Activated CD4-positive, alpha-beta T cell treated with anti-CD3 and anti-CD28 coated beads, Interleukin-2, amount 50 U/mL, for 1 hour (primary cell): ENCODE measurements at regions not wholly inside any gene's neighbourhood (a gene's known extent, or its start where the extent isn't known, plus 50 kb on each side); places are given as distances from the start of the nearest gene placed in this dataset.
"Not testable (repeated sequence)": the region's sequence is repeated elsewhere in the genome, so short reads cannot be mapped to it uniquely, and the experiment has no call there.

Experiments used
- DNase-seq: peaks from one replicate; pipeline ENCODE4 v3.0.0-alpha.2; 2020

DNA sequence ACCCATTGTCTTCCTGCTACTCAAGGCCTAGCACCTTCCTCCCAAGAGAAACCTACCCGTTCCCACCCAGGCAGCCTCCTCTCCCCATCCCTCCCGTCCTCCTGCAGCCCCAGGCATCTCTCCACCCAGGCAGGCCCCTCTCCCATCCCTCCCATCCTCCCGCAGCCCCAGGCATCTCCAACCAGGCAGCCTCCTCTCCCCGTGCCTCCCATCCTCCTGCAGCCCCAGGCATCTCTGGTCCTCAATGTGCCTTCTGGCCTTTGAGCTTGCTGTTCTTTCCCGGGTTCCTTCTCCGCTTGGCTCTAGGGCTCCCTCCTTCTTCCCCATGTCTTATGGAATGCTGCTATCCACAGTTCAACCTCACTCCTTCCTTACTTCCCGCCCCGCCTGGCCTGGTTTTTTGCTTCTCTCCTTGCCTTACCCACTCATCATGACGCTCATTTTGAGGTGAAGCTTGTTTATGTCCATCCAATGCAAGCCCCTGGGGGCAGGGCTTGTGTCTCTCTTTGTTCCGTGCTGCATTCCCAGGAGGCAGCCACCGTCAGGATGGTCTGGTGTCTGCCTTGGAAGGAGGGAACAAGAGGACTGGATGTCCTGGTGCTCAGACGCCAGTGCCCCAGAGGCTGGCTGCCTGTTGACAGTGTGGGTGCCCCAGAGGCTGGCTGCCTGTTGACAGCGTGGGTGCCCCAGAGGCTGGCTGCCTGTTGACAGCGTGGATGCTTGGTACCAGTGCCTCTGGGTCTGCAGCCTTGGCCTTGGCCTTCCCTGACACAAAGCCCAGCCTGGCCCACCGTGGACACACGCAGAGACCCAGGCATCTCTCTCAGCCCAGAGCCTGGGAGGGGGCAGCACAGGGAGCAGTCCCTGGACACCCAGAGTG, 815.7 kb downstream of the BRD1 start:
- no peak for DNase-seq

DNA sequence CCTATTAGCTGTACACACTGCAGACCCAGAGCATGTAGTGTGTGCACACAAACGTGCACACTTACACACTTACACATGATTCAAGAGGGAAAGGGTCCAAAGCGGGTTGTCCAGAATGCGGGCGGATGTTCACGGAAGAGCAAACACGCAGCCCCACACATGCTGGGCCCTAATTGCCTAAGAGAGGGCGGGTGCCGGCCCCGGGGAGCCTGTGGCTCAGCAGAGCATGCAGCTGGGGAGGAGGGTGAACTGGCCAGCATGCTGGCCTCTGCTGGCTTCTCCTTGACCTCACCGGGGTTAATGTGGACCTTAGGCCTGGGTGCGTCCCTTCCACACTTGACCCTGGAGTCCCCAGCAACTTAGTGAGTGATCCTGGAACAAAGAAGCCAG, 816.3 kb downstream of the BRD1 start:
- DNase-seq = no peak

DNA sequence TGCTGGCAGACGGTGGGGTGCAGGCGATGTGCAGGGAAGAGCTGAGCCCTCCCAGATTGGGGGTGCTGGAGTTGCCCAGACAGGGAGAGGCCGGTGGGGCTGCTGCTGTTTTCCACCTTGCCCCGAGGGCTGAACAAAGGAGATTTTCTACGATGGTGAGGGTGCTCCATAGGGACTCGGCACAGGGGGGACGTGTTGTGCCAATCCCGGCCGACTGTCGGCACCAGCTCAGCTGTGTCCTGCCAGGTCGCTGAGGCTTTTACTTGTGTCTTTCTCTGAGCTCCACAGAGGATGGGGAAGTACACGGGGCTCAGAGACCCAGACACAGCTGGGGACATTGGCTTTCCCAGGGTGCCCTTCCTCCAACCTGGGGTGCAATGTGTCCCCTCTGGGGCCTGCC, 816.8 kb downstream of the BRD1 start:
- DNase-seq = no peak

DNA sequence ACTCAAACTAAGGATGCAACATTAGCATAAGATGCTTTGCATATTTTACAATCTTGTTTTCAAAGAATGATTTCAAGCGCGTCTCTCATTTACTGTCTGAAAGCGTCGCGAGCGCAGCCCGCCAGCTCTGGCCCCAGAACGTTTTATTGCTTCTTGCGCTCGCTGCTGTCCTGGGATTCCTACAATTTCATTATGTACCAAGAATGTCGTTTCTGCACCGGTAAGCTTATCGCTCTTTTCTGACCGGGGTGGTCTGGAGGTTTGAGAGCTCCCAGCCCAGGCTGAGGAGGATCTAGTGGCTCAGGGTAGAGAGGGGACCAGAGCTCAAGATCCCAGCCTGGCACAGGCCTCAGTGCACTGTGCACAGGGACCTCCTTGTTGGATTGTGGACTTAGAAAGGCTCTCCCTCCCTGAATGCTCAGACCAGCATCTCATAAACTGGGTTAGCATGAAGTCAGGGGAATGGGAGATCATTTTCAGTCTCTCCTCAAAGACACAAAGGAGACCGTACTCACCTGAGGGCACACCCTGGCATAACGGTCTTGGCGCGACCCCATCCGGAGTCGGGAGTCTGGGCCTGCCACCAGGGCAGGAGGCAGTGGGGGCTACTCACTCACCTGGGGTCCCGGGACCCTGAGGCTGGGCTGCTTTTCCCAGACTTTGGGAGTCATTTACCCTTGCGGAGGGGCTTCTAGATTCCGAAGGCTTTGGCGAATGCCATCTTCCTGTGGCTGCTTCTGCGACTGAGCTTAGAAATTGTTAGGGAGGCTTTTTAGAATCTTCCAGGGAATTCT, 817.4 kb downstream of the BRD1 start:
- no peak for DNase-seq

DNA sequence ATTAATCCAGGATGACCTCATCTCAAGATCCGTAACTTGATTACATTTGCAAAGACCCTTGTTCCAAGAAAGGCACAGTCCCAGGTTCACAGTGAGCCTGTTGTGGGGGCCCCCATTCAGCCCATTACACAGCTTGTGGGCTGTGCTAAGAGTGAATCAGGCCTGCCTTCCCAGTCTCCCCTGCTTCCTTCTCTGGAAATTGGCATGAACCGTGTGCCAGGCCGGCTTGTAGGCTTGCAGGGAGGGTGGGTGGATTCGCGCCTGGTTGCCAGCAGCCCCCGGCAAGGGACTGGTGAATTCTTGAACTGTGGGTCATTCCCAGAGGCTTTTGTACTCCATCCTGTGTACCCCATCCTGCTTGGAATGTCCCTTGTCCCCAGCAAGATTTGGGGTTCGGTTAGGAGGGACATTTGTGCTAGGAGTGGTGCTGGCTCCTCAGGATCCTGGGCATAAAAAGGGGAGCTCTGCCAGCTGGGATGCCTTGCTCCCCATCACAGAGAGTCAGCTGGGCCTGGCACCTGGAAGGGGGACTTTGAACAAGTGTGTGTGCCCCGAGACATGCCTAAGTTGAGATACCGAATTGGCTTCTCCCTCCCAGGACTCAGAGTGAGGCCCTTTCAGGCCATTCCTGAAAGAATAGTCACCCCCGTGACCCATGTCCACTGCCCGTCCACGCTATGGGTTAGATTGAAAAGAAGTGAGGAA, 818.2 kb downstream of the BRD1 start:
- no peak for DNase-seq

DNA sequence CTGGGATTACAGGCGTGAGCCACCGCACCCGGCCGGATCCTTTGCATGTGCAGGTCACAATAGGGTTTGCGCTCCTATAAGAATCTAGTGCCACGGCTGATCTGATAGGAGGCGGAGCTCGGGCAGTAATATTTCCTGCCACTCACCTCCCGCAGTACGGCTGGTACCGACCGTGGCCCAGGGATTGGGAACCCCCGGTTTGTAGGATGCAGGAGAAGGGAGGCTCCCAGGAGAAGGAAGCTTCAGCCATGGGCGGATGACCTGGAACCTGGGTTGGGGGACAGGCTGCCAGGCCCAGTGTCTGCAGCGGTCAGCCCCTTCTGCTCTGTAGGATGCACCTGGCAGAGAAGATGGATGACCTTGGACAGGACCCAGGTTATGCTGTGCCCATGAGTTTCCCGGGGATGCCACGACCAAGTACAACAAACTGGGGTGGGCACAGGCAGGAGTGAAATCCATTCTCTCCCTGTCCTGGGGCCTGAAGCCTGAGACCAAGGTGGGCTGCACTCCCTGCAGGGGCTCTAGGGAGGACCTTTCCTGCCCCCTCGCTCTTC, 818.9 kb downstream of the BRD1 start:
- DNase-seq = no peak

DNA sequence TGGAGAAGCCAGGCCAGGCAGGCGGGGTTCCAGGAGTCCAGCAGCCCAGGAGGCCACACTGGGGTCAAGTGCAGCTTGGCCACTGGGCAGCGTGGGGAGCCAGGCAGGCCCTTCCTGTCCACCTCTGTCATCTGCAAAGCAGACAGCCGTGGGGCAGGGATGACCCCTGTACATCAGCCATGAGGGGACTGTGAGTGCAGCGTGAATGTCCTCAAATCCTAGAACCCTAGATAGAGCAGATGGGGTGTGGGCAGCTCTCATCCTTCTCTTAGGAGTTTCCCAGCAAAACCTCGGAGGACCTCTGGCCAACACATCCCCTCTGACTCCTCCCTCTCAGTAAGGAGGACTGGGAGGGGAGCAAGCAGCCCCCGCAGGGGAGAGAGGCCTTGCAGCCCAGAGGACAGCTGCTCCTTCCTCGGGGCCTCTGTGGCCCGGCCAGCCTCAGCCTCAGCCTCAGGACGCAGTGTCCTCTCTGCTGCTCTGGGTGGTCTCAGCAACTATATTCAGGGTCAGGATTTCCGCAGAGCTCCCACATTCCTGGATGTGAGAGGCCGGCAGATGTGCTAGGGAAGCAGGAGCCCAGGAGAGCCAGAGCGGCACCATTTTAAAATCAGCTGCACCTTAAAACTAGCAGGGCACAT, 820.5 kb downstream of the BRD1 start:
- DNase-seq = no peak

DNA sequence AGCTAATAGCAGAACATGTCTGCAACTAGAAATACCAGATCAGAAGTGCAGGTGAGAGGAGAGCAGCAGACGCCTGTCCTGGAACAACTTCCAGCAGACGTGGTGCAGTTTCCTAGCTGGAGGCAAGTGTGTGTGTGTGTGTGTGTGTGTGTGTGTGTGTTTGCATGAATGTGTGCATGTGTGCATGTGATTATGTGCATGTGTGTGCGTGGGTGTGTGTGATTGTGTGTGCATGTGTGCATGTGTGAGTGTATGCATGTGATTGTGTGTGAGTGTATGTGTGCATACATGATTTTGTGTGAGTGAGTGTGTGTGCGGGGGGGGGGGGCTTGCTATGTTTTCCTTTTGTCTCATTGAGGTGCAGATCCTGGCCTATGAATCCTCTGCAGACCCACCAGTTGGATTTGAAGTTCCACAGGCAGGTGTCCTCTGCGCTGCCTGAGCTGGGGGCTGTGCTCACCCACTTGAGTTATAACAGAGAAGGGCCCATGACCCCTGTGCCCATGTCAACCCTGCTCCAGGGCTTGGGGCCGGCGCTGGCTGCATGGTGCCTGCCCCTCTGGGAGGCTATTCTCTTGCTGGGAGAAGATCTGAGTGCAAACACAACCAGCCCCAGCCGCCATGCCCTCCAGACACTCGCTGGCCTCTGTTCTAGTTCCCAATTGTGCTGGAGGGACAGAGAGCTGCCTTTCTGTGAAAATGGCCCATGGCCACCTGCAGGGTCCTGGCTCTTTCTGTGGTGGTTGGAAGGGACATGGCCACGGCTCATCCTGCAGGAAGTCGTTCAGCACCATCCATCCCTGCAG, 821.3 kb downstream of the BRD1 start:
- no peak for DNase-seq

DNA sequence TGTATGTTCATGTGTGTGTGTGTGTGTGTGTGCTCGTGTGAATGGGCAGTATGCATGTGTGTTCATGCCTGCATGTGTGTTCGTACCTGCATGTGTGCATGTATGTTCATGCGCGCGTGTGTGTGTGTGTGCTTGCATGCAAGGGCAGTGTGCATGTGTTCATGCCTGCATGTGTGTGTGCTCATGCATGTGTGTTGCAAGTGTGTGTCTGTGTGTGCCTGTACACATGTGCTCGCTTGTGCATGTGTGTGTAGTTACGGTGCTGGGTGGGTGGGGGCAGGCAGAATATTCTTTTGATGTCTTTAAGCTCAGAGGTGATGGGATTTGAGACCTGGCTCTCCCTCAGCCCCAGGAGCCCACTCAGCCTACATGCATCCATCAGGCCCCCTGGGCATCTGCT, 822.1 kb downstream of the BRD1 start:
- no peak for DNase-seq

DNA sequence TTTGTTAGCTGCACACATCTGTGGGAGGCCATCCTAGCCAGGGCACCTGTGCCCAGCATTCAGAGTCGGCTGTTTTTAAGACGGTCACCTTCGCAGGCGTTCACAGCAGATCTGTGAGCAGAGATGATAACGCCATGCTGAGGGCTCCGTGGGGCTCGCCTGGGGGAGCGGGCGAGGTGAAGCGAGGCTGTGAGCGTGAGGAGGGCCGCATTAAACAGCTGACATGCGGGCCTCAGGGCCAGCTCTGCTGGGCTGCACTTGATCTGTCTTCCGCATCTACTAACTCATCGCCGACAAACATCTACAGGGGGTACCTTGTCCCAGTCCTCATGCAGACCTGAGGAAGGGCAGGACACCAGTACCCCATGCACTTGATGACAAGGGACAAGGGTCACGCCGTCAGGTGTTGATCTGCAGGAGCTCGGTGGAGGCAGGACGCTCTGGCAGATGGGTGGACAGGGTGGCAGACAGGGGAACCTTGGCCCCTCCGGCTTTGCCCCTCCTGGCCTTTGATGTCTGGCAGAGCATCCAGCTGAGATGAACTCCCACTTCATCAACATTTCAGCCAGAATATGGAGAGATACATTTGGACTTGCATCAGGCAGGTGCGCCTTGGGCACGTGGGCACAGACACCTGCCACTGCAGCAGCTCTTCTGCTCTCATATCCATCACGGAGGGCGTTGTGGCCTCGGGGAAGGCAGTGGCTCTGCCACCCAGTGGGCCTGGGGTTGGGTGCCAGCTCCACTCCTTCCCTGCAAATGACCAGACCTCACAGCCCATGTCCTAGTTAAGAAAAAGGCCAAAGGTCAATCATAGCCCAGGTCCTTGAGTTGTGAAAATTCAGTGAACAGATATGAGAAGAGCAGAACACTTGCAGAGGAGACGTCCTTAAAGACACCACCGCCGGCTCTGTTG, 822.9 kb downstream of the BRD1 start:
- no peak for DNase-seq

DNA sequence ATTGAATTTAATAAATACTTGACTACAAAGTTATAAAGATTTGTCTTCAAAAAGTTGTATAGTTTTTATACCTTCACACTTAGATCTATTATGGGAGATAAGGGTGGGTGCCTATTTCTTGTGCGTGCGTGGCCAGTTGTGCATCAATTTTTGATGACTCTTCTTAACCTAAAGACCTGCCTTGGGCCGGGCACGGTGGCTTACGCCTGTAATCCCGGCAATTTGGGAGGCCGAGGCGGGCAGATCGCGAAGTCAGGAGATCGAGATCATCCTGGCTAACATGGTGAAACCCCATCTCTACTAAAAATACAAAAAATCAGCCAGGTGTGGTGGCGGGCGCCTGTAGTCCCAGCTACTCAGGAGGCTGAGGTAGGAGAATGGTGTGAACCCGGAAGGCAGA, 830.1 kb downstream of the BRD1 start:
- not testable (repeated sequence) for DNase-seq

DNA sequence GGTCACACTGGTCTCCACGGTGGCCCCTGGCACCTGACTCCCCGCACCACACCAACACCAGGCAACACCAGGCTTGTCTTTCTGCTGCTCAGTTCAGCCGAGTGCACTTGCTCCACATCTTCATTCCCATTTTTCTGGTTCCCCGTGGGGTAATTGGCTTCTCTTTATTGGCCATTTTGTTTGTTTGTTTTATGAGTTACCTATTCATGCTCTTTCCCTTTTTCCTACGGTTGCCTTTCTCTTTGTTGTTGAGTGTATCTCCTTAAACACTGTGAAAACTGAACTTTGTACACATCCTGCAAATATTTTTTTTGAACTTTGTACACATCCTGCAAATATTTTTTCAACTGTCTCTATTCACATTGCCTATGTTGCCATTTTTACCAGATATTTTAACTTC, 834.0 kb downstream of the BRD1 start:
- no peak for DNase-seq

DNA sequence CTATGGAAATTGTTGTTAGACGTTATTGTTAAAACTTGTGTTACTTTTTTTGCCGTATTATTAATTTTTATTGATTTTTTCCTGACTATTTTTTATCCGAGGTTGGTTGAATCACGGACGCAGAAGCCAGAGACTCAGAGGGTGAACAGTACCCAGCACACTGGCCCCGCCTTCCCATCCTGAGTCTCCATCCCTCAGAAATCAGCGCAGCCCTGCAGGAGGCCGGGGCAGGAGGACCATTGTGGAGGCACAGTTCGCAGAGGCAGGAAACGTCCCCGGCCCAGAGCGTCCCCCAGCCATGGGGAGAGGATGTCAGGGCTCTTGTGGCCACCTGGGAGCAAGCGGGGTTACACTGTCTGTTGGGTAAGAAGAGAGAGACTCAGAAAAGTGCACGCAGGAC, 843.0 kb downstream of the BRD1 start:
- no peak for DNase-seq

DNA sequence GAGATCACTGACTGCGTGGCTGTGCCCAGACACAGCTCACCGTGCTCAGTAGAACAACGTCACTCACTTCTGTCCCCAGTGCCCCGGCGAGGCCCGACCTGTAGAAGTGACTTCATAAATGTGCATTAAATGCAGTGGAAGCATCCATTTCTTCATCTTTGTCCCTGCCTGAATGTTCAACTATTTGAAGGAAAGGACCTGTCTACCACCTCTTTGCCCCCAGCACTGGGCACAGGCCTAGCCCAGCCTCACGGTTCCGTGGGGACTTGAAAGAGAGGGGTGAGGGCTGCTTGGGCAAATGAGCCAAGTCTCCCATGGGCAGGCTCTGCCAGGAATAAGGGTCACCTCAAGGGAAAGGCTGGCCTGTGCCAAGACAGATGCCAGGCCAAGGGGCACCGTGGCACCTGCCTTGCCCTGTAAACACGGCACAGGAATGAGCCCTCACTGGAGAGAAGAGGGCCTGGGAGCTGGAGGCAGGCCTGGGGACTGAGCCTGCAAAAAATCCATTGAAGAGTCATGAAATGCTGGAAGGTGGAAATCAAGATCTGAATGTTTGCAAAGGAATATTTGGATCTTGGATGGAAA, 845.3 kb downstream of the BRD1 start:
- DNase-seq = no peak

DNA sequence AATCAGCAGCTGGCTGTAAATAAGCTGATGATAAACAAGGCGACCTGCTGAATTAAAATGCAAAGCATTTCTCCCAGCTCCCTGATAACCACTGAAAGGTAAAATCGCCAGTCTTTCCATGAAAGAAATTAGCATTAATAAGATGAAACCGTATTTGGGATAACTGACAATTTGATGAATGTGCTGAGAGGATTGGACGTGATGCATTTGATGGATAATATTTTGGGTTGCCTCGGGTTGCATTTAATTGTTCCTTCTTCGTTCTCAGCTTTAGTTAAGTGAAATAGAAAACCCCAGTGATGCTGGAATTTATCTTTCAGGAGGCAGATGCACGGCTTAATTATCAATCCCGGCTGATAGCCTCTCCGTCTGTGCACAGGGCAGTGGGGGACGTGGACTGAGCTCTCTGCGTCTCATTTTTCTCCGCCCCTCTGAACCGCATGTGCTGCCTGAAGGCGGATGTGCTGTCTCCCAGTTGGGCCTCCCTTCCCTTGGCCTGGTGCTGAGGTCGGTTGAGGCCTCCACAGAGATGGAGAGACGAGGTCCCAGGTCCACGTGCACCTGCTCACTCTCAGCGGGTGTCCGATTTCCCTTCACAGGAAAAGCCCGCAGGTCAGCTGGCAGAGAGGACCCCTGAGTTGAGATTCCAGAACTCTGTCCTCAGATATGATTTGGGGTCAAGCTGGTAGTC, 846.2 kb downstream of the BRD1 start:
- DNase-seq = no peak

DNA sequence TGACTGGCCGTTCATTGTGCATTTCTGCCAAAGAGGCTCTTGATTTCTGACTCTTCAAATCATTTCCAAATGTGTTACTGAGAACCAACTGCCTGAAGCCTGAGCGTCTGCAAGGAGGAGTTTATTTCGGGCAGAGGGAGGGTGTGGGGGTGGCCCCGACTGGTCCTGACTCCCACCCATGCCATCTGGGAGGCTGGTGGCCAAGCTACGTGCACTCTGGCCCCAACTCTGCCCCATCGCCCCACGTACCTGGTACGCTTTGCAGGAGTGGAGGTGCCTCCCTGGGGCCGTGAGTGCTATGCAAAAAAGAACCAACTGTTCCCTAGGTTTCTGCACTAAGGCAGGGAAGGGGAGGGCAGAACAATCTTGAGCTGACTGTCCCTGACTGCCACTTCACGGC, 846.8 kb downstream of the BRD1 start:
- no peak for DNase-seq

DNA sequence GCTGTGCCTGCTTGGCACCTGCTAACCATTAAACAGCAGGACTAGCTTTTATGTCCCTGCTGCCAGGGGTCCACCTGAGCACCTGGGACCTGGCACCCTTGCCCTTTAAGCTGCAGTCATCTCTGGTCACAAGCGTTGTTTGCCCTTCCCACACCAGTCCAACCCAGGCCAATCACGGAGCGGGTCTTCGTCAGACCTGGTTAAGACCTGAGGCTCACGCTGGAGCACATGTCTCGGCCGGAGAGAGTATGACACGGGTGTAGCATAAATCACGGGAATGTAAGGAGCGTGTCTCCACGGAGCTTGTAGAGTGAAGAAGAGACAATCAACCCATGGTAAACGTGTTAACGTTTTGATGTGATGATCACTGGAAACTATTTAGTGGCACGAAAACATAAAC, 847.3 kb downstream of the BRD1 start:
- no peak for DNase-seq

DNA sequence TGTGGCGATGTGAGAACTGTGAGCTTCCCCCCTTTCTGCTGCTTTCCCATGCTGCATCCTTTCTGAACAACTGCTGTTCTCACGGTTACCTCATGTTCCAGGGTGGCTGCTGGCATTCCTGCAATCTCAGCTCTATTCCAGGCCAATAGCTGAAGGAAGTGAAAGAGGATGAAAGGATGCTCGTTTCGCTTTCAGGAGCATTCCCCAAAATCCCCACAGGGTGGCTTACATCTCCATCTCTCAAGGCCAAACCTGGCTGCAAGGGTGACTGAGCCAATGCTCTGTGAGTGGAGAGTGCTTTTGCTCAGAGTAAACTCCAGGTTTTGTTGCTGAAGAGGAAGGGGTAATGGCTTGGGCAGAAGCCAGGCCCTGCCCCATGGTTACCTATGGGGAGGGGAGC, 848.2 kb downstream of the BRD1 start:
- DNase-seq = no peak
